ENCODE measurements at regions not wholly inside any gene's neighbourhood (a gene's known extent, or its start where the extent isn't known, plus 50 kb on each side); places are given as distances from the start of the nearest gene placed in this dataset.

DNA sequence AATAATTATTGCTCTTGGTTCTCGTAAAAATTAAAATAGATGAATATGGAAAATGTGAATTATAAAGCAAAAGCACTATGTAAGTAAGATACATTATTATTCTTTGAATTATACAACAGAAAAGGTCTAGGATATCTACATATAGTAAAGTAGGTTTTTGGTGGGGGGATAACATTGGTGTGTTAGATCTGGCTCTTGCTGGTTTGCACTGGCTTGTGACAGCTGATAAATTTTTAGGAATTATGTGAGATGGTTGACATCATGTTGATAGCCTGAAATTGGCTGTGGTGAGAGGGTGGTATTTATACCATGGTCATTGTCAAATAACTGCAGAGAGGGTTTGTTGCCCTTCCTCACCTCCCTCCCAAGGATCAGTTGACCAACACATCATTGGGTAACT is 50.7 kb upstream of the BTG1 start:
- DNase-seq (ENCODE audit: low read depth in 2 of 2): no peak
